ENCODE measurements at regions not wholly inside any gene's neighbourhood (a gene's known extent, or its start where the extent isn't known, plus 50 kb on each side); places are given as distances from the start of the nearest gene placed in this dataset.

DNA sequence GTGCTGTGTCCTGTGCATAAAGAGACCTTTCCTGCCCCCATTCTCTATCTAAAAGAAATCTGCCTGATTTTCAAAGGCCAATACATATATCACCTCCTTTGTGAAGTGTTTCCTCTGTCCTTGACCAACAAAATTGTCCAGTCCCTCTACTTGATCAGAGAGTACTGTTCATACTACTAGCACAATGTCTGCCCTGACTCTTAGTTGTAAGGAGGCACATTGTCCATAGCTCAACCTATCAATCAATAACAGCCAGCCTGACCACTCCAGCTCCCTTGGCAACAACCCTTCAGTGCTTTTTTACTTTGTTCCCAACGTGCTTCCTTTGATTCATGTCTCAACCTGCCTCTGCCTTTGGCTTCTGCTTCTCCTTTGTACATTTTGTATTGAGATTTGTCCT lies 398.9 kb downstream of the TRIB2 start:
- Histone ChIP-seq H3K9me3 (no peaks in the 10 kb centered on the region), H3K36me3 (no peaks in the 10 kb centered on the region), H3K27ac (no peak overlapping the region), H3K4me3 (no peak overlapping the region), H3K27me3 (no peaks in the 10 kb centered on the region), H3K4me1 (peaks cover 0 to 3% (median 0%) of the 10 kb centered on the region in 4 donors)
- TF ChIP-seq, protein P1, sequence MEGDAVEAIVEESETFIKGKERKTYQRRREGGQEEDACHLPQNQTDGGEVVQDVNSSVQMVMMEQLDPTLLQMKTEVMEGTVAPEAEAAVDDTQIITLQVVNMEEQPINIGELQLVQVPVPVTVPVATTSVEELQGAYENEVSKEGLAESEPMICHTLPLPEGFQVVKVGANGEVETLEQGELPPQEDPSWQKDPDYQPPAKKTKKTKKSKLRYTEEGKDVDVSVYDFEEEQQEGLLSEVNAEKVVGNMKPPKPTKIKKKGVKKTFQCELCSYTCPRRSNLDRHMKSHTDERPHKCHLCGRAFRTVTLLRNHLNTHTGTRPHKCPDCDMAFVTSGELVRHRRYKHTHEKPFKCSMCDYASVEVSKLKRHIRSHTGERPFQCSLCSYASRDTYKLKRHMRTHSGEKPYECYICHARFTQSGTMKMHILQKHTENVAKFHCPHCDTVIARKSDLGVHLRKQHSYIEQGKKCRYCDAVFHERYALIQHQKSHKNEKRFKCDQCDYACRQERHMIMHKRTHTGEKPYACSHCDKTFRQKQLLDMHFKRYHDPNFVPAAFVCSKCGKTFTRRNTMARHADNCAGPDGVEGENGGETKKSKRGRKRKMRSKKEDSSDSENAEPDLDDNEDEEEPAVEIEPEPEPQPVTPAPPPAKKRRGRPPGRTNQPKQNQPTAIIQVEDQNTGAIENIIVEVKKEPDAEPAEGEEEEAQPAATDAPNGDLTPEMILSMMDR (IDR thresholded peaks at IDR 0.05): no peak
- no peak for TF ChIP-seq POLR2A (IDR thresholded peaks at IDR 0.05)
- intact Hi-C loops (cut with DNase I): no loop called here
- ATAC-seq (no peak), DNase-seq (no peak)
- WGBS (ENCODE audit: insufficient coverage, low coverage, low lambda C conversion rate, missing lambda C conversion rate): 6% methylated on average over 1 of the region's 1 CpG

DNA sequence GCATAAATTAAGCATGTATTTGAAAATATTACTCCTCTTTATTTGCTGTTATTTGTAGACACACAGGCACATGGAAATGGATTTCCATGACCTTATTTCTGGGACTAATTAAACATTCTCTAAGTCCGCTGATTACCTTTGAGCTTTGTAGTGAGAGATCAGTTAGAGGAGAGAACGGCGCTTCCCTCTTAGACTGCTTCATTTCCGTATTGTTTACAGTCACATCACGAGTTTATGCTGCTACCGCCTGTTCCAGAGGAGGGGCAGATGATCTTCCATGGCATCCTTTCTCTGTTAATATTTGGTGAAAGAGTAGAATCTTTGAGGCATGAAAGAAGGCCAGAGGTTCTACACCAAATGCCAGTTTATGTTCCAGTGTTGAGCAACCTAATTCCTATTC lies 404.4 kb downstream of the TRIB2 start:
- Histone ChIP-seq H3K27me3 (no peaks in the 10 kb centered on the region), H3K4me3 (no peak overlapping the region), H3K27ac (no peak overlapping the region), H3K9me3 (no peaks in the 10 kb centered on the region), H3K4me1 (no peaks in the 10 kb centered on the region), H3K36me3 (no peaks in the 10 kb centered on the region)
- intact Hi-C loops (cut with DNase I): no loop called here
- DNase-seq (no peak), ATAC-seq (peak; percentile 40 to 96 (median 79))
- no peak for TF ChIP-seq POLR2A (IDR thresholded peaks at IDR 0.05)
- TF ChIP-seq, protein P1 (IDR thresholded peaks at IDR 0.05): no peak
- WGBS (ENCODE audit: insufficient coverage, low coverage, low lambda C conversion rate, missing lambda C conversion rate): 54% methylated on average over 6 of the region's 6 CpGs

DNA sequence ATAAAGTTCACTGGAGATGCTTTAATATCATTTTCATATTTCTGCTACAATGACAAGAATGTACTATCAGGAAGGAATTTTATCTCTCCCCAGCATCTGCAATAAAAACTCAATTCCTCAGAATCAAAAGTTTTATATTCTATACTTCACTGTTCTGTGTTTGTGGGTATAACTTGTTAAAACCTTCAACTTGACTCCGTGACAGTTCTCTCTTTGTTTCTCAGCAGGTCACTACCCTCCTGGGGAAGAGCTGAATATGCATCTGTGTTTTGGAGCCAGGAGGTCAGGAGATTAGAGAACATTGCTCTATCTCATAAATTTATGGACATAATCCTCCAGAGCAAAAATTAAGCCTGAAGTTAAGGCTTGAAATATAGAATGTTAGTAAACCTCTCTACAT lies 411.4 kb downstream of the TRIB2 start:
- Histone ChIP-seq H3K4me1 (no peaks in the 10 kb centered on the region), H3K27ac (no peak overlapping the region), H3K9me3 (no peaks in the 10 kb centered on the region), H3K36me3 (no peaks in the 10 kb centered on the region), H3K4me3 (no peak overlapping the region), H3K27me3 (no peaks in the 10 kb centered on the region)
- TF ChIP-seq POLR2A (IDR thresholded peaks at IDR 0.05): no peak
- TF ChIP-seq, protein P1 (IDR thresholded peaks at IDR 0.05): no peak
- WGBS (ENCODE audit: insufficient coverage, low coverage, low lambda C conversion rate, missing lambda C conversion rate): 64% methylated on average over 1 of the region's 1 CpG
- ATAC-seq: no peak
- no peak for DNase-seq
- intact Hi-C loops (cut with DNase I): no loop called here

DNA sequence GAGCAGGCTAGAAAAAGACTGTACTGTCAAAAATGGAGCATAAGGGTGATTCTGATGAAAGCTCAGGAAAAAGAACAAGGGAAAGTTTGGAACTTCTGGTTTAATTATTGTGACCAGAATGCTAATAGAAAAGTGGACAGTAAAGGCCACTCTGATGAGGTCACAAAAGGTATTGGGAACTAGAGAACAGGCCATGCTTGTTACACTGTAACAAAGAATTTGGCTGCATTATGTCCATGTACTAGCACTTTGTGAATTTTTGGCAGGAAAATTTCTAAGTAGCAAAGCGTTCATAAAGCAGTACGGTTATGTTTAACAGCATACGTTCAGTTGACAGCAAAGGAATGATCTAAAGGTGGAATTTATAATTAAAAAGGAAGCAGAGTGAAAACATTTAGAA lies 418.6 kb downstream of the TRIB2 start:
- Histone ChIP-seq H3K4me3 (no peak overlapping the region), H3K27me3 (no peaks in the 10 kb centered on the region), H3K36me3 (no peaks in the 10 kb centered on the region), H3K27ac (peak overlapping the region in 2 of 3 donors; percentile 39 to 60), H3K9me3 (no peaks in the 10 kb centered on the region), H3K4me1 (peaks cover 0 to 14% (median 4%) of the 10 kb centered on the region in 4 donors)
- intact Hi-C loops (cut with DNase I): no loop called here
- 20% methylated on average over 3 of the region's 3 CpGs for WGBS (ENCODE audit: insufficient coverage, low coverage, low lambda C conversion rate, missing lambda C conversion rate)
- ATAC-seq (peak; percentile 39 to 56 (median 40)), DNase-seq (no peak)
- no peak for TF ChIP-seq POLR2A (IDR thresholded peaks at IDR 0.05)
- TF ChIP-seq, protein P1 (IDR thresholded peaks at IDR 0.05): no peak

DNA sequence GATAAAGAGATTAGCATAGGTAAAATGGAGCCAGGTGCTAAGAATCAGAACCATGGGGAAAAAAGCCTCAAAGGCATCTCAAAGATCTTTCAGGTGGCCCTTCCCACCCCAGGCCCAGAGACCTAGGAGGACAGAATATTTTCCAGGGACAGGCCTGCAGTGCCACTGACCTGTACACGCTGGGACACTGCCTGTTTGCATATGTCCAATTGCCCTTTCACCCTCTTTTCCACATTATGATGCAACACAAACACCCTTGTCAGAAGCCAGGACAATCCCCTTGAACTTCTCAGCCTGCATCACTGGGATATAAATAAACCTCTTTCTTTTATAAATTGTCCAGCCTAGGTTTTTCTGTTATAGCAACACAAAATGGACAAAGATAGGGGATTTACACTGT lies 419.1 kb downstream of the TRIB2 start:
- intact Hi-C loops (cut with DNase I): no loop called here
- Histone ChIP-seq H3K4me3 (no peak overlapping the region), H3K27ac (peak overlapping the region in 2 of 3 donors; percentile 39 to 60), H3K4me1 (peaks cover 0 to 14% (median 4%) of the 10 kb centered on the region in 4 donors), H3K27me3 (no peaks in the 10 kb centered on the region), H3K9me3 (no peaks in the 10 kb centered on the region), H3K36me3 (no peaks in the 10 kb centered on the region)
- TF ChIP-seq POLR2A (IDR thresholded peaks at IDR 0.05): no peak
- TF ChIP-seq, protein P1 (IDR thresholded peaks at IDR 0.05): no peak
- DNase-seq: peak; percentile 49 to 79 (median 75)
- ATAC-seq: peak; percentile 98 to 100 (median 100)
- 17% methylated on average over 1 of the region's 1 CpG for WGBS (ENCODE audit: insufficient coverage, low coverage, low lambda C conversion rate, missing lambda C conversion rate)

All from right lobe of liver (tissue), 6 donors.